ENCODE measurements at regions not wholly inside any gene's neighbourhood (a gene's known extent, or its start where the extent isn't known, plus 50 kb on each side); places are given as distances from the start of the nearest gene placed in this dataset.
"Not testable (repeated sequence)": the region's sequence is repeated elsewhere in the genome, so short reads cannot be mapped to it uniquely, and the experiment has no call there.

GRCh38 chr7:51593628-51594027 lies 277.0 kb upstream of the COBL start:
- no peak for DNase-seq (ENCODE audit: extremely low read depth in 1 of 2, low read depth in 1 of 2)

GRCh38 chr7:51592842-51593599 lies 276.4 kb upstream of the COBL start:
- DNase-seq (ENCODE audit: extremely low read depth in 1 of 2, low read depth in 1 of 2), result no peak

GRCh38 chr7:51591223-51591622 lies 274.6 kb upstream of the COBL start:
- DNase-seq (ENCODE audit: extremely low read depth in 1 of 2, low read depth in 1 of 2), result no peak

- no peak for DNase-seq (ENCODE audit: extremely low read depth in 1 of 2, low read depth in 1 of 2)
Measured at GRCh38 chr7:51590746-51591145, 274.1 kb upstream of the COBL start.

- no peak for DNase-seq (ENCODE audit: extremely low read depth in 1 of 2, low read depth in 1 of 2)
Measured at GRCh38 chr7:51589111-51589510, 272.5 kb upstream of the COBL start.

- no peak for DNase-seq (ENCODE audit: extremely low read depth in 1 of 2, low read depth in 1 of 2)
Measured at GRCh38 chr7:51587604-51588003, 271.0 kb upstream of the COBL start.

GRCh38 chr7:51577390-51577789 lies 260.8 kb upstream of the COBL start:
- DNase-seq (ENCODE audit: extremely low read depth in 1 of 2, low read depth in 1 of 2), result no peak

- no peak for DNase-seq (ENCODE audit: extremely low read depth in 1 of 2, low read depth in 1 of 2)
Measured at GRCh38 chr7:51569581-51569980, 253.0 kb upstream of the COBL start.

- no peak for DNase-seq (ENCODE audit: extremely low read depth in 1 of 2, low read depth in 1 of 2)
Measured at GRCh38 chr7:51569176-51569575, 252.6 kb upstream of the COBL start.

- no peak for DNase-seq (ENCODE audit: extremely low read depth in 1 of 2, low read depth in 1 of 2)
Measured at GRCh38 chr7:51551070-51551469, 234.5 kb upstream of the COBL start.

- DNase-seq (ENCODE audit: extremely low read depth in 1 of 2, low read depth in 1 of 2), result no peak
Measured at GRCh38 chr7:51545131-51545530, 228.5 kb upstream of the COBL start.

- no peak for DNase-seq (ENCODE audit: extremely low read depth in 1 of 2, low read depth in 1 of 2)
Measured at GRCh38 chr7:51543801-51544553, 227.4 kb upstream of the COBL start.

GRCh38 chr7:51540906-51541305 lies 224.3 kb upstream of the COBL start:
- not testable (repeated sequence) for DNase-seq (ENCODE audit: extremely low read depth in 1 of 2, low read depth in 1 of 2)

GRCh38 chr7:51539840-51540239 lies 223.2 kb upstream of the COBL start:
- no peak for DNase-seq (ENCODE audit: extremely low read depth in 1 of 2, low read depth in 1 of 2)

- no peak for DNase-seq (ENCODE audit: extremely low read depth in 1 of 2, low read depth in 1 of 2)
Measured at GRCh38 chr7:51528172-51528571, 211.6 kb upstream of the COBL start.

GRCh38 chr7:51521694-51522312 lies 205.2 kb upstream of the COBL start:
- DNase-seq (ENCODE audit: extremely low read depth in 1 of 2, low read depth in 1 of 2), result no peak

- no peak for DNase-seq (ENCODE audit: extremely low read depth in 1 of 2, low read depth in 1 of 2)
Measured at GRCh38 chr7:51521054-51521453, 204.4 kb upstream of the COBL start.

GRCh38 chr7:51518646-51519045 lies 202.0 kb upstream of the COBL start:
- no peak for DNase-seq (ENCODE audit: extremely low read depth in 1 of 2, low read depth in 1 of 2)

GRCh38 chr7:51517187-51517586 lies 200.6 kb upstream of the COBL start:
- DNase-seq (ENCODE audit: extremely low read depth in 1 of 2, low read depth in 1 of 2), result no peak

GRCh38 chr7:51501620-51502019 lies 185.0 kb upstream of the COBL start:
- DNase-seq (ENCODE audit: extremely low read depth in 1 of 2, low read depth in 1 of 2), result no peak

GRCh38 chr7:51482976-51483375 lies 166.4 kb upstream of the COBL start:
- no peak for DNase-seq (ENCODE audit: extremely low read depth in 1 of 2, low read depth in 1 of 2)

- DNase-seq (ENCODE audit: extremely low read depth in 1 of 2, low read depth in 1 of 2), result no peak
Measured at GRCh38 chr7:51481421-51481820, 164.8 kb upstream of the COBL start.
